OCI-LY3 (cell line): ENCODE measurements at regions not wholly inside any gene's neighbourhood (a gene's known extent, or its start where the extent isn't known, plus 50 kb on each side); places are given as distances from the start of the nearest gene placed in this dataset.

Experiments
- H2AFZ ChIP-seq: fragments of 200-600, 300-600 bp; shearing (Covaris generic); 2 replicates; pipeline ENCODE4 v1.6.0; 2014; ENCODE audit warnings: antibody characterized with exemption, low read depth, low read length
- H3K27ac ChIP-seq: fragments of 200-600, 300-600 bp; sonication (generic); 2 replicates; pipeline ENCODE4 v1.5.1; 2014; ENCODE audit warnings: mild to moderate bottlenecking, low read length, moderate library complexity, mixed read lengths
- H3K27me3 ChIP-seq: fragments of 200-600, 300-600 bp; sonication (generic); 2 replicates; pipeline ENCODE4 v1.6.1; 2014; ENCODE audit warnings: low read depth, low read length, mixed read lengths
- H3K36me3 ChIP-seq: fragments of 200-600, 300-600 bp; sonication (generic); replicated peaks from 2 replicates; pipeline ENCODE3; 2014; ENCODE audit warnings: low read depth, low read length, mixed read lengths
- H3K4me1 ChIP-seq: fragments of 300-600, 200-600 bp; sonication (generic); 2 replicates; pipeline ENCODE4 v1.6.1; 2014; ENCODE audit warnings: low read length, mixed read lengths
- H3K4me2 ChIP-seq: fragments of 200-600, 300-600 bp; sonication (generic); 2 replicates; pipeline ENCODE4 v1.6.1; 2014; ENCODE audit warnings: low read length, mixed read lengths
- H3K4me3 ChIP-seq: fragments of 300-600, 200-600 bp; sonication (generic); 2 replicates; pipeline ENCODE4 v1.5.1; 2014; ENCODE audit warnings: antibody characterized with exemption, mild to moderate bottlenecking, low read length, moderate library complexity
- H3K79me2 ChIP-seq: fragments of 300-600, 200-600 bp; shearing (Covaris generic); 2 replicates; pipeline ENCODE4 v1.6.1; 2014; ENCODE audit warnings: mild to moderate bottlenecking, low read length, mixed read lengths
- H3K9ac ChIP-seq: fragments of 300-600, 200-600 bp; shearing (Covaris generic); 2 replicates; pipeline ENCODE4 v1.6.0; 2014; ENCODE audit warnings: mild to moderate bottlenecking, low read length, moderate library complexity
- H3K9me3 ChIP-seq: fragments of 200-600, 300-600 bp; shearing (Covaris generic); 2 replicates; pipeline ENCODE4 v1.6.1; 2014; ENCODE audit warnings: low read length, mixed read lengths; ENCODE audit not compliant: insufficient read depth
- H4K20me1 ChIP-seq: fragments of 200-600, 300-600 bp; sonication (generic); 2 replicates; pipeline ENCODE4 v1.6.1; 2016; ENCODE audit warnings: low read length, mixed read lengths; ENCODE audit not compliant: insufficient read depth
- CTCF ChIP-seq: fragments of 200-600, 300-600 bp; sonication (generic); IDR thresholded peaks from 2 replicates; pipeline ENCODE4 v1.5.1; 2014; ENCODE audit warnings: antibody characterized with exemption, low read length, low read depth
- EZH2phosphoT487 ChIP-seq: fragments of 200-600 bp; shearing (Covaris generic); IDR thresholded peaks from 2 replicates; pipeline ENCODE4 v1.6.1; 2018; ENCODE audit warnings: antibody characterized with exemption, mixed run types, low read depth

GRCh38 chr7:156147756-156148504 is 335.7 kb upstream of the SHH start:
- H4K20me1 ChIP-seq: no peaks in the 10 kb centered on the region
- H3K9ac ChIP-seq: no peak overlapping the region
- H3K4me2 ChIP-seq: no peak overlapping the region
- TF ChIP-seq CTCF (no peak), EZH2phosphoT487 (no peak)
- no peak overlapping the region for H2AFZ ChIP-seq
- no peaks in the 10 kb centered on the region for H3K79me2 ChIP-seq
- no peaks in the 10 kb centered on the region for H3K36me3 ChIP-seq
- H3K9me3 ChIP-seq: no peaks in the 10 kb centered on the region
- H3K27me3 ChIP-seq: 0 out of 2 replicates have a peak, but pooled peaks cover 3% of the 10 kb centered on the region
- H3K27ac ChIP-seq: no peak overlapping the region
- no peak overlapping the region for H3K4me3 ChIP-seq
- H3K4me1 ChIP-seq: no peaks in the 10 kb centered on the region

DNA sequence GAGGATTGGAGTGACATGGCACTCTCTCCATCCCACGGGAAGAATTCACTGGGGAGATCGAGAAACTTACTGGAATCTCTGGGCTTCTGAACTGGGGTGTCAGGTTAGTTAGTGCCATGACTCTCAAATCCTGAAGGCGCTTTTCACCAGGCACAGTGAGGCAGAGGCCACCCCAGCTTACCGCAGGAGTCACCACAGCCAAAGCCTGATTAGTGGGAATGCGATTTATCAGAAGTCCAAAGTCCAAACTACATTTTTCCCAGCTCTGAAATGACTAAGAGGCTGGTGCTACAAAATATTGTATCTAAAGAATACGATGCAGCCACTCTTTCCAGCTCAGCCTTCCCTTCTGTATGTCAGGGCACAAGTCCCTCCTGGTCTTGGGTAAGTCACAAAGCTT is 334.8 kb upstream of the SHH start:
- Histone ChIP-seq H3K4me3 (no peak overlapping the region), H3K9ac (no peak overlapping the region), H3K27me3 (0 out of 2 replicates have a peak, but pooled peaks cover 6% of the 10 kb centered on the region), H3K36me3 (no peaks in the 10 kb centered on the region), H3K79me2 (no peaks in the 10 kb centered on the region), H2AFZ (no peak overlapping the region), H3K9me3 (no peaks in the 10 kb centered on the region), H3K4me1 (no peaks in the 10 kb centered on the region), H4K20me1 (no peaks in the 10 kb centered on the region), H3K27ac (no peak overlapping the region), H3K4me2 (no peak overlapping the region)
- TF ChIP-seq CTCF (no peak), EZH2phosphoT487 (no peak)

DNA sequence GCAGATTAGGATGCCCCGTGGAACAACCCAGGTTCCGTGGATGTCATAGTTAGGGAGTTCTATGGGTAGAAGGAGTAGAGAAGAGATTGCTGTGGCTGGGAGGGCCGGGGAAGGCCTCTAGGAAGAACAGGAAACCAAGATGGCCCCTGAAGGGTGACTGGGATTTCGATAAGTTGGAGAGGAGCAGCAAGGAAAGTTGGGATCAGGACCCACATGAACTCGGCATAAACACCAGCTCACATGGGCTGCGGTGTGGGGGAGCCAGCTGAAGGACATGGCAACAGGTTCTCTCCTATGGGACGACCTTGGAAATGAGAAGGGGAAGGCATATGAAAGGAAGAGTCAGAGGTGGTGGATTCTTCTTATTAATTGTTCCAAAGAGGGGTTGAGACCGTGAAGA is 333.7 kb upstream of the SHH start:
- Histone ChIP-seq H3K9ac (no peak overlapping the region), H3K4me2 (no peak overlapping the region), H3K27ac (no peak overlapping the region), H2AFZ (no peak overlapping the region), H3K9me3 (no peaks in the 10 kb centered on the region), H3K27me3 (0 out of 2 replicates have a peak, but pooled peaks cover 10% of the 10 kb centered on the region), H3K4me3 (no peak overlapping the region), H4K20me1 (no peaks in the 10 kb centered on the region), H3K4me1 (no peaks in the 10 kb centered on the region), H3K36me3 (no peaks in the 10 kb centered on the region), H3K79me2 (no peaks in the 10 kb centered on the region)
- TF ChIP-seq EZH2phosphoT487: no peak
- no peak for TF ChIP-seq CTCF

DNA sequence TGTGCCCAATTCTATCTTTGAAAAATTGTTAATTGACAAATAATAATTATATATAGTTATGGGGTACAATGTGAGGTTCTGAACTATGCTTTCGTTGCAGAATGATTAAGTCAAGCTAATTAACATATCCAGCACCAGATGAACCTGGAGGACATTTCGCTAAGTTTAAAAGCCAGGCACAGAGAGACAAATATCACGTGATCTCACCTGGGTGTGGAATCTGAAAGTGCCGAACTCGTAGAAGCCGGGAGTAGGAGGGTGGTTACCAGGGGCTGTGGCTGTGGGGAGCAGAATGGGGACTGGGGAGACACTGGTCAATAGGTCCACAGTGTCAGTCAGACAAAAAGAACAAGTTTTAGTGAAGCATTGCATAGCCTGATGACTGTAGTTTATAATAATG is 332.9 kb upstream of the SHH start:
- no peaks in the 10 kb centered on the region for H3K79me2 ChIP-seq
- H3K4me3 ChIP-seq: no peak overlapping the region
- H3K9ac ChIP-seq: no peak overlapping the region
- H3K36me3 ChIP-seq: no peaks in the 10 kb centered on the region
- H3K9me3 ChIP-seq: no peaks in the 10 kb centered on the region
- H3K27me3 ChIP-seq: 0 out of 2 replicates have a peak, but pooled peaks cover 10% of the 10 kb centered on the region
- no peak overlapping the region for H3K4me2 ChIP-seq
- H3K27ac ChIP-seq: no peak overlapping the region
- no peaks in the 10 kb centered on the region for H4K20me1 ChIP-seq
- no peaks in the 10 kb centered on the region for H3K4me1 ChIP-seq
- TF ChIP-seq EZH2phosphoT487: no peak
- no peak for TF ChIP-seq CTCF
- H2AFZ ChIP-seq: no peak overlapping the region
